Endothelial cell of umbilical vein (primary cell): ENCODE measurements at regions not wholly inside any gene's neighbourhood (a gene's known extent, or its start where the extent isn't known, plus 50 kb on each side); places are given as distances from the start of the nearest gene placed in this dataset.

ENCODE experiments used
- BruUV-seq: library from RNA; stranded (reverse); fragments of 400-500 nt; replicated peaks from 2 replicates; lab custom pipeline; 2021; lab: Mats Ljungman, UMichigan
- CTCF ChIA-PET: fragments of 300-600, 350-600 bp; sonication (Branson Sonifier 250); formaldehyde crosslinking; loops from one replicate; lab custom pipeline; 2021; ENCODE audit warnings: antibody characterized with exemption, inconsistent platforms; lab: Charles Lee
- POLR2A ChIA-PET: fragments of 300-600, 350-600 bp; sonication (Branson Sonifier 250); formaldehyde crosslinking; loops from one replicate; lab custom pipeline; 2021; ENCODE audit warnings: antibody characterized with exemption, inconsistent platforms; lab: Charles Lee
- DNase-seq: peaks from one replicate; pipeline ENCODE4 v3.0.0-alpha.2; 2011; ENCODE audit warnings: low read depth, low spot score
- FAIRE-seq: peaks from 2 replicates; lab custom pipeline; 2011; peaks lifted over from hg19 to GRCh38; lab: Jason Lieb, UNC
- H2AFZ ChIP-seq: 2 replicates; pipeline ENCODE4 v1.6.0; 2012; ENCODE audit warnings: low read depth, low read length, control low read depth, inconsistent platforms
- H3K27ac ChIP-seq: 2 replicates; pipeline ENCODE4 v1.5.1; 2011; ENCODE audit warnings: low read depth, mild to moderate bottlenecking, control low read depth, low read length, moderate library complexity; ENCODE audit not compliant: insufficient read depth
- H3K27me3 ChIP-seq, 2 experiments: 2 replicates each; pipeline versions ENCODE4 v1.6.0 to v1.6.1; 2011; ENCODE audit warnings: low read length in 2 of 2, mixed read lengths in 1 of 2; ENCODE audit not compliant: control insufficient read depth in 2 of 2, insufficient read depth in 2 of 2
- H3K36me3 ChIP-seq, 2 experiments: 2 replicates in 1 of 2; 3 replicates in 1 of 2; pipeline ENCODE4 v1.5.1; 2011; ENCODE audit warnings: low read length in 2 of 2, mild to moderate bottlenecking in 1 of 2, moderate library complexity in 1 of 2; ENCODE audit not compliant: control insufficient read depth in 2 of 2, insufficient read depth in 2 of 2; ENCODE audit errors: extremely low read depth in 1 of 2
- H3K4me1 ChIP-seq: 3 replicates; pipeline ENCODE4 v1.5.1; 2011; ENCODE audit warnings: mild to moderate bottlenecking, low read length; ENCODE audit not compliant: control insufficient read depth, insufficient read depth; ENCODE audit errors: extremely low read depth
- H3K4me2 ChIP-seq: 2 replicates; pipeline ENCODE4 v1.6.1; 2011; ENCODE audit warnings: low read length, control low read depth, mixed read lengths; ENCODE audit not compliant: insufficient read depth
- H3K4me3 ChIP-seq, 3 experiments: fragments of 200-600 bp in 1 of 3; sonication (generic), shearing (Covaris generic) in 1 of 3; replicated peaks in 1 of 3; 2 replicates each; pipeline ENCODE4 v1.5.1; 2011 to 2016; ENCODE audit warnings: control low read depth in 3 of 3, low read length in 3 of 3, mild to moderate bottlenecking in 2 of 3, inconsistent platforms in 1 of 3, low read depth in 1 of 3, moderate library complexity in 1 of 3; ENCODE audit not compliant: insufficient read depth in 1 of 3
- H3K79me2 ChIP-seq: 2 replicates; pipeline ENCODE4 v1.6.0; 2012; ENCODE audit warnings: low read length, inconsistent platforms; ENCODE audit not compliant: control insufficient read depth, insufficient read depth
- H3K9ac ChIP-seq: replicated peaks from 2 replicates; pipeline ENCODE3; 2011; ENCODE audit warnings: low read length, control low read depth; ENCODE audit not compliant: insufficient read depth; ENCODE audit errors: extremely low read depth
- H3K9me1 ChIP-seq: replicated peaks from 3 replicates; pipeline ENCODE4 v1.6.0; 2011; ENCODE audit warnings: mild to moderate bottlenecking, low read length; ENCODE audit not compliant: control insufficient read depth, insufficient read depth; ENCODE audit errors: extremely low read depth
- H3K9me3 ChIP-seq: replicated peaks from 2 replicates; pipeline ENCODE4 v1.5.1; 2012; ENCODE audit warnings: low read length, inconsistent platforms; ENCODE audit not compliant: control insufficient read depth, insufficient read depth
- H4K20me1 ChIP-seq: replicated peaks from 2 replicates; pipeline ENCODE3; 2011; ENCODE audit warnings: mild to moderate bottlenecking, low read length; ENCODE audit not compliant: control insufficient read depth, insufficient read depth; ENCODE audit errors: extremely low read depth
- EZH2 ChIP-seq: IDR thresholded peaks from 2 replicates; pipeline ENCODE4 v1.6.1; 2012; ENCODE audit warnings: borderline replicate concordance, low read depth, mild to moderate bottlenecking, moderate library complexity, low read length, inconsistent platforms; ENCODE audit not compliant: severe bottlenecking
- FOS ChIP-seq: IDR thresholded peaks from 2 replicates; pipeline ENCODE4 v1.6.1; 2011; ENCODE audit warnings: mild to moderate bottlenecking, low read length, moderate library complexity, borderline replicate concordance; ENCODE audit not compliant: insufficient read depth
- GATA2 ChIP-seq: IDR thresholded peaks from 2 replicates; pipeline ENCODE4 v1.7.0; 2011; ENCODE audit warnings: low read depth, mild to moderate bottlenecking, moderate library complexity, mixed read lengths, low read length; ENCODE audit not compliant: insufficient read length, insufficient read depth
- JUN ChIP-seq: IDR thresholded peaks from 2 replicates; pipeline ENCODE4 v1.6.1; 2011; ENCODE audit warnings: borderline replicate concordance, low read depth; ENCODE audit not compliant: insufficient read length, insufficient read depth
- MYC ChIP-seq: IDR thresholded peaks from one replicate; pipeline ENCODE4 v1.6.1; 2011; ENCODE audit warnings: mild to moderate bottlenecking, low read depth, low read length
- POLR2A ChIP-seq: IDR thresholded peaks from 2 replicates; pipeline ENCODE4 v1.6.1; 2012; ENCODE audit warnings: low read depth, mild to moderate bottlenecking, control low read depth, low read length
- POLR2AphosphoS5 ChIP-seq: IDR thresholded peaks from 2 replicates; pipeline ENCODE4 v1.6.1; 2012; ENCODE audit warnings: low read depth, mild to moderate bottlenecking, control low read depth, low read length, moderate library complexity; ENCODE audit not compliant: insufficient read depth
- dilution Hi-C: fragments of 300-500 bp; cut with MboI; formaldehyde crosslinking; loops from one replicate; pipeline ENCODE4 v1.15.0; 2019; ENCODE audit warnings: low sequenced_read_pairs; ENCODE audit not compliant: extremely low pct_ligation_motif_present
- intact Hi-C: fragments of 100-400 bp; cut with micrococcal nuclease; formaldehyde crosslinking; loops from one replicate; pipeline ENCODE4 v1.10.0; 2022
- TF ChIP-seq, protein P1 (sequence below), 2 donors: IDR thresholded peaks; 1 replicate in 1 of 2; 2 replicates in 1 of 2; pipeline ENCODE4 v1.5.1; 2011; ENCODE audit warnings: low read length in 2 of 2, mild to moderate bottlenecking in 2 of 2, moderate library complexity in 2 of 2, control low read depth in 1 of 2, inconsistent platforms in 1 of 2, low read depth in 1 of 2; ENCODE audit not compliant: insufficient read depth in 1 of 2; ENCODE audit errors: extremely low read depth in 1 of 2
- TF ChIP-seq, protein P2 (sequence below): IDR thresholded peaks from 2 replicates; pipeline ENCODE4 v1.6.1; 2011; ENCODE audit not compliant: insufficient read depth, insufficient read length

DNA sequence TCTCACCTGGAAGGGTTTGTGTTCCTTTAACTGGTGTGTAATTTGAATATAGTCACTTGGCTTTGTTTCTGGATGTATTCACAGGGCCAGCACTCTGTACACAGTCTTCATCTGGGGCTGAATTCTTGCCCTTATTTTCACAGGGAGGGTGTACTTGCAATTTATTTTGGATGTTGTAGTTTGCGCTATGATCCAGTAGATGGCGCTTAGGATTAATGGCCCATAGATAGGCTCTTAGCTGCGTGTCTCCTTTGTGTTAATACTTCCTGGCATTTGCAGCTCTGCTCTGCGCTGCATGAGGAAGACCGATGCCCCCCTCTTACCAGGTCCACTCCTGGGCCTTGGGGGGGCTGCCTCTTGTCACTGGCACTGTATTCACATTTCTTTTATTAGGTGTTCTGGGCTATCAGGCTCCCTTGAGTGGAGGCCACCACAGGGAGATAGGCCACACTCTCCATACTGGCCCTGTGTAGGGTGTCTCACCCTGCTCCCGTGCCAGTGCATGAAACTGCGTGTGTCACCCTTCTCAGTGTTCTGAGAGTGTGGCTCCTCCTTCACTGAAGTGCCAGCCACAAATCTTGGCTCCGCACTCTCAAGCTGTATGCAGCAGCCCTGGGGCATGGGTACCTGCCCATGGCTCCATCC is 562.2 kb downstream of the ZIC3 start:
- no peaks in the 10 kb centered on the region for H3K9me1 ChIP-seq
- FAIRE-seq = peak; percentile 74
- no peaks in the 10 kb centered on the region for H3K79me2 ChIP-seq
- no peaks in the 10 kb centered on the region for H4K20me1 ChIP-seq
- no peak overlapping the region for H3K4me3 ChIP-seq
- TF ChIP-seq GATA2 = no peak
- TF ChIP-seq, protein P1, sequence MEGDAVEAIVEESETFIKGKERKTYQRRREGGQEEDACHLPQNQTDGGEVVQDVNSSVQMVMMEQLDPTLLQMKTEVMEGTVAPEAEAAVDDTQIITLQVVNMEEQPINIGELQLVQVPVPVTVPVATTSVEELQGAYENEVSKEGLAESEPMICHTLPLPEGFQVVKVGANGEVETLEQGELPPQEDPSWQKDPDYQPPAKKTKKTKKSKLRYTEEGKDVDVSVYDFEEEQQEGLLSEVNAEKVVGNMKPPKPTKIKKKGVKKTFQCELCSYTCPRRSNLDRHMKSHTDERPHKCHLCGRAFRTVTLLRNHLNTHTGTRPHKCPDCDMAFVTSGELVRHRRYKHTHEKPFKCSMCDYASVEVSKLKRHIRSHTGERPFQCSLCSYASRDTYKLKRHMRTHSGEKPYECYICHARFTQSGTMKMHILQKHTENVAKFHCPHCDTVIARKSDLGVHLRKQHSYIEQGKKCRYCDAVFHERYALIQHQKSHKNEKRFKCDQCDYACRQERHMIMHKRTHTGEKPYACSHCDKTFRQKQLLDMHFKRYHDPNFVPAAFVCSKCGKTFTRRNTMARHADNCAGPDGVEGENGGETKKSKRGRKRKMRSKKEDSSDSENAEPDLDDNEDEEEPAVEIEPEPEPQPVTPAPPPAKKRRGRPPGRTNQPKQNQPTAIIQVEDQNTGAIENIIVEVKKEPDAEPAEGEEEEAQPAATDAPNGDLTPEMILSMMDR (IDR thresholded peaks at IDR 0.05; ENCODE audit: extremely low read depth in 1 of 2, insufficient read depth in 1 of 2, low read depth in 1 of 2, low read length in 2 of 2) = peak; percentile 18 to 26
- DNase-seq = peak; percentile 1
- no peak overlapping the region for H3K4me2 ChIP-seq
- H3K9ac ChIP-seq = no peak overlapping the region
- no peaks in the 10 kb centered on the region for H3K4me1 ChIP-seq
- CTCF ChIA-PET = interaction anchor here (1.2 kb wide), 1 partner anchor 1842 kb away, joined by 6 read pairs; no protein-coding TSS in a partner anchor
- no peaks in the 10 kb centered on the region for H3K9me3 ChIP-seq
- H3K36me3 ChIP-seq = no peaks in the 10 kb centered on the region
- no TSS peak for BruUV-seq
- dilution Hi-C loops = no loop called here
- H3K27ac ChIP-seq = no peak overlapping the region
- intact Hi-C loops = no loop called here
- POLR2A ChIA-PET = no interaction called here
- no peak overlapping the region for H2AFZ ChIP-seq
- H3K27me3 ChIP-seq = no peaks in the 10 kb centered on the region

DNA sequence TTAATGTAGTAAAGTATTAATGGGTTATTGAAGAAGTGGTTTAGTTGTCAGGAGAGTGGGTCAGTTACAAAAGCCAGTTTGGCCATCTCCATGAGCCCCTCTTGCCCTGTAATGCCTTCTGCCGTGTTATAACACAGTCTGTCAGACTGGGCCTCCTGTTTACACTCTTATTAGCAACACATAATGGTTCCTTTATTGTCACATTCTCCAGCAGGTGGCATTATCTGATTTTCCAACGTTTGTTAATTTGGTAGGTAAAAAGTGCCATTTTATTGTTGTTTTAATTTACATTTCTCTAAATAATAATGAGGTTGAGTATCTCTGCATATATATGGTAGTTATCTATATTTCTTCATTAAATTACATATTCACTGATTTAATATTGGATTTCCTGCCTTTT is 560.8 kb downstream of the FGF13 start:
- FAIRE-seq = no peak
- TF ChIP-seq, protein P1 (IDR thresholded peaks at IDR 0.05; ENCODE audit: extremely low read depth in 1 of 2, insufficient read depth in 1 of 2, low read depth in 1 of 2, low read length in 2 of 2) = no peak
- TF ChIP-seq EZH2 (no peak), FOS (no peak), MYC (no peak), POLR2A (no peak), JUN (no peak), POLR2AphosphoS5 (no peak), GATA2 (no peak)
- TF ChIP-seq, protein P2, sequence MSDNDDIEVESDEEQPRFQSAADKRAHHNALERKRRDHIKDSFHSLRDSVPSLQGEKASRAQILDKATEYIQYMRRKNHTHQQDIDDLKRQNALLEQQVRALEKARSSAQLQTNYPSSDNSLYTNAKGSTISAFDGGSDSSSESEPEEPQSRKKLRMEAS = no peak
- H3K36me3 ChIP-seq = no peaks in the 10 kb centered on the region
- H3K27ac ChIP-seq = no peak overlapping the region
- H3K4me2 ChIP-seq = no peak overlapping the region
- H3K27me3 ChIP-seq = no peaks in the 10 kb centered on the region
- no peaks in the 10 kb centered on the region for H4K20me1 ChIP-seq
- BruUV-seq = no TSS peak
- H3K9ac ChIP-seq = no peak overlapping the region
- no peaks in the 10 kb centered on the region for H3K79me2 ChIP-seq
- dilution Hi-C loops = no loop called here
- ChIA-PET CTCF (no interaction called here), POLR2A (no interaction called here)
- H3K4me1 ChIP-seq = no peaks in the 10 kb centered on the region
- no peak overlapping the region for H3K4me3 ChIP-seq
- intact Hi-C loops = no loop called here
- H3K9me1 ChIP-seq = no peaks in the 10 kb centered on the region
- no peak overlapping the region for H2AFZ ChIP-seq
- no peaks in the 10 kb centered on the region for H3K9me3 ChIP-seq
- DNase-seq = no peak
